HG03521 (cell line): ENCODE measurements at regions not wholly inside any gene's neighbourhood (a gene's known extent, or its start where the extent isn't known, plus 50 kb on each side); places are given as distances from the start of the nearest gene placed in this dataset.
"Not testable (repeated sequence)": the region's sequence is repeated elsewhere in the genome, so short reads cannot be mapped to it uniquely, and the experiment has no call there.

ENCODE experiments used
- ATAC-seq: cut with Tn5 transposase; IDR thresholded peaks from one replicate; pipeline ENCODE4 v1.9.1; 2021; ENCODE audit warnings: mild to moderate bottlenecking, moderate library complexity; ENCODE audit not compliant: unreplicated experiment

- ATAC-seq, result peak; percentile 56
These were observed 2327.3 kb upstream of the TPTE start for GRCh38 chr21:8194042-8194441.

GRCh38 chr21:8197377-8198027 lies 2323.9 kb upstream of the TPTE start:
- ATAC-seq, result peak; percentile 39

- not testable (repeated sequence) for ATAC-seq
These were observed 2316.1 kb upstream of the TPTE start for GRCh38 chr21:8205094-8205891.

- ATAC-seq, result not testable (repeated sequence)
These were observed 2315.5 kb upstream of the TPTE start for GRCh38 chr21:8205892-8206188.

DNA sequence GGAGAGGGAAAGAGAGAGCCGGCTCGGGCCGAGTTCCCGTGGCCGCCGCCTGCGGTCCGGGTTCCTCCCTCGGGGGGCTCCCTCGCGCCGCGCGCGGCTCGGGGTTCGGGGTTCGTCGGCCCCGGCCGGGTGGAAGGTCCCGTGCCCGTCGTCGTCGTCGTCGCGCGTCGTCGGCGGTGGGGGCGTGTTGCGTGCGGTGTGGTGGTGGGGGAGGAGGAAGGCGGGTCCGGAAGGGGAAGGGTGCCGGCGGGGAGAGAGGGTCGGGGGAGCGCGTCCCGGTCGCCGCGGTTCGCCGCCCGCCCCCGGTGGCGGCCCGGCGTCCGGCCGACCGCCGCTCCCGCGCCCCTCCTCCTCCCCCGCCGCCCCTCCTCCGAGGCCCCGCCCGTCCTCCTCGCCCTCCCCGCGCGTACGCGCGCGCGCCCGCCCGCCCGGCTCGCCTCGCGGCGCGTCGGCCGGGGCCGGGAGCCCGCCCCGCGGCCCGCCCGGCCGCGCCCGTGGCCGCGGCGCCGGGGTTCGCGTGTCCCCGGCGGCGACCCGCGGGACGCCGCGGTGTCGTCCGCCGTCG lies 2308.3 kb upstream of the TPTE start:
- ATAC-seq, result peak; percentile 54

GRCh38 chr21:8214539-8214938 lies 2306.8 kb upstream of the TPTE start:
- not testable (repeated sequence) for ATAC-seq

- ATAC-seq, result not testable (repeated sequence)
These were observed 2291.8 kb upstream of the TPTE start for GRCh38 chr21:8229366-8230150.

GRCh38 chr21:8231252-8231651 lies 2290.1 kb upstream of the TPTE start:
- ATAC-seq, result not testable (repeated sequence)

DNA sequence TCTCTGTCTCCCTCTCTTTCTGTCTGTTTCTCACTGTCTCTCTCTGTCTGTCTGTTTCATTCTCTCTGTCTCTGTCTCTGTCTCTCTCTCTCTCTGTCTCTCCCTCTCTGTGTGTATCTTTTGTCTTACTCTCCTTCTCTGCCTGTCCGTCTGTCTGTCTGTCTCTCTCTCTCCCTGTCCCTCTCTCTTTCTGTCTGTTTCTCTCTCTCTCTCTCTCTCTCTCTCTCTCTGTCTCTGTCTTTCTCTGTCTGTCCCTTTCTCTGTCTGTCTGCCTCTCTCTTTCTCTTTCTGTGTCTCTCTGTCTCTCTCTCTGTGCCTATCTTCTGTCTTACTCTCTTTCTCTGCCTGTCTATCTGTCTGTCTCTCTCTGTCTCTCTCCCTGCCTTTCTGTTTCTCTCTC lies 2288.4 kb upstream of the TPTE start:
- not testable (repeated sequence) for ATAC-seq

DNA sequence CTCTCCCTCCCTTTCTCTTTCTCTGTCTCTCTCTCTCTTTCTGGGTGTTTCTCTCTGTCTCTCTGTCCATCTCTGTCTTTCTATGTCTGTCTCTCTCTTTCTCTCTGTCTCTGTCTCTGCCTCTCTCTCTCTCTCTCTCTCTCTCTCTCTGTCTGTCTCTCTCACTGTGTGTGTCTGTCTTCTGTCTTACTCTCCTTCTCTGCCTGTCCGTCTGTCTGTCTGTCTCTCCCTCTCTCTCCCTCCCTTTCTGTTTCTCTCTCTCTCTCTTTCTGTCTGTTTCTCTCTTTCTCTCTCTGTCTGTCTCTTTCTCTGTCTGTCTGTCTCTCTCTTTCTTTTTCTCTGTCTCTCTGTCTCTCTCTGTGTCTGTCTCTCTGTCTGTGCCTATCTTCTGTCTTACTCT lies 2287.3 kb upstream of the TPTE start:
- not testable (repeated sequence) for ATAC-seq

DNA sequence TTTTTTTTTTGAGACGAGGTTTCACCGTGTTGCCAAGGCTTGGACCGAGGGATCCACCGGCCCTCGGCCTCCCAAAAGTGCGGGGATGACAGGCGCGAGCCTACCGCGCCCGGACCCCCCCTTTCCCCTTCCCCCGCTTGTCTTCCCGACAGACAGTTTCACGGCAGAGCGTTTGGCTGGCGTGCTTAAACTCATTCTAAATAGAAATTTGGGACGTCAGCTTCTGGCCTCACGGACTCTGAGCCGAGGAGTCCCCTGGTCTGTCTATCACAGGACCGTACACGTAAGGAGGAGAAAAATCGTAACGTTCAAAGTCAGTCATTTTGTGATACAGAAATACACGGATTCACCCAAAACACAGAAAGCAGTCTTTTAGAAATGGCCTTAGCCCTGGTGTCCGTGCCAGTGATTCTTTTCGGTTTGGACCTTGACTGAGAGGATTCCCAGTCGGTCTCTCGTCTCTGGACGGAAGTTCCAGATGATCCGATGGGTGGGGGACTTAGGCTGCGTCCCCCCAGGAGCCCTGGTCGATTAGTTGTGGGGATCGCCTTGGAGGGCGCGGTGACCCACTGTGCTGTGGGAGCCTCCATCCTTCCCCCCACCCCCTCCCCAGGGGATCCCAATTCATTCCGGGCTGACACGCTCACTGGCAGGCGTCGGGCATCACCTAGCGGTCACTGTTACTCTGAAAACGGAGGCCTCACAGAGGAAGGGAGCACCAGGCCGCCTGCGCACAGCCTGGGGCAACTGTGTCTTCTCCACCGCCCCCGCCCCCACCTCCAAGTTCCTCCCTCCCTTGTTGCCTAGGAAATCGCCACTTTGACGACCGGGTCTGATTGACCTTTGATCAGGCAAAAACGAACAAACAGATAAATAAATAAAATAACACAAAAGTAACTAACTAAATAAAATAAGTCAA lies 2276.4 kb upstream of the TPTE start:
- ATAC-seq, result peak; percentile 39

GRCh38 chr21:8245642-8246402 lies 2275.6 kb upstream of the TPTE start:
- peak; percentile 71 for ATAC-seq

- ATAC-seq, result not testable (repeated sequence)
These were observed 2269.7 kb upstream of the TPTE start for GRCh38 chr21:8251701-8252100.

DNA sequence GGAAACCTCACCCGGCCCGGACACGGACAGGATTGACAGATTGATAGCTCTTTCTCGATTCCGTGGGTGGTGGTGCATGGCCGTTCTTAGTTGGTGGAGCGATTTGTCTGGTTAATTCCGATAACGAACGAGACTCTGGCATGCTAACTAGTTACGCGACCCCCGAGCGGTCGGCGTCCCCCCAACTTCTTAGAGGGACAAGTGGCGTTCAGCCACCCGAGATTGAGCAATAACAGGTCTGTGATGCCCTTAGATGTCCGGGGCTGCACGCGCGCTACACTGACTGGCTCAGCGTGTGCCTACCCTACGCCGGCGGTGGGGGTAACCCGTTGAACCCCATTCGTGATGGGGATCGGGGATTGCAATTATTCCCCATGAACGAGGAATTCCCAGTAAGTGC lies 2266.3 kb upstream of the TPTE start:
- not testable (repeated sequence) for ATAC-seq

DNA sequence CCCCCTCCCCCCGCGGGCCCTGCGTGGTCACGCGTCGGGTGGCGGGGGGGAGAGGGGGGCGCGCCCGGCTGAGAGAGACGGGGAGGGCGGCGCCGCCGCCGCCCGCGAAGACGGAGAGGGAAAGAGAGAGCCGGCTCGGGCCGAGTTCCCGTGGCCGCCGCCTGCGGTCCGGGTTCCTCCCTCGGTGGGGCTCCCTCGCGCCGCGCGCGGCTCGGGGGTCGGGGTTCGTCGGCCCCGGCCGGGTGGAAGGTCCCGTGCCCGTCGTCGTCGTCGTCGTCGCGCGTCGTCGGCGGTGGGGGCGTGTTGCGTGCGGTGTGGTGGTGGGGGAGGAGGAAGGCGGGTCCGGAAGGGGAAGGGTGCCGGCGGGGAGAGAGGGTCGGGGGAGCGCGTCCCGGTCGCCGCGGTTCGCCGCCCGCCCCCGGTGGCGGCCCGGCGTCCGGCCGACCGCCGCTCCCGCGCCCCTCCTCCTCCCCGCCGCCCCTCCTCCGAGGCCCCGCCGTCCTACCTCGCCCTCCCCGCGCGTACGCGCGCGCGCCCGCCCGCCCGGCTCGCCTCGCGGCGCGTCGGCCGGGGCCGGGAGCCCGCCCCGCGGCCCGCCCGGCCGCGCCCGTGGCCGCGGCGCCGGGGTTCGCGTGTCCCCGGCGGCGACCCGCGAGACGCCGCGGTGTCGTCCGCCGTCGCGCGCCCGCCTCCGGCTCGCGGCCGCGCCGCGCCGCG lies 2264.1 kb upstream of the TPTE start:
- ATAC-seq, result not testable (repeated sequence)

- ATAC-seq, result not testable (repeated sequence)
These were observed 2261.2 kb upstream of the TPTE start for GRCh38 chr21:8260065-8260627.
